HG02798 (cell line): ENCODE measurements at regions not wholly inside any gene's neighbourhood (a gene's known extent, or its start where the extent isn't known, plus 50 kb on each side); places are given as distances from the start of the nearest gene placed in this dataset.

Source experiments
- ATAC-seq: cut with Tn5 transposase; IDR thresholded peaks from one replicate; pipeline ENCODE4 v1.9.1; 2021; ENCODE audit warnings: mild to moderate bottlenecking; ENCODE audit not compliant: unreplicated experiment, poor library complexity

DNA sequence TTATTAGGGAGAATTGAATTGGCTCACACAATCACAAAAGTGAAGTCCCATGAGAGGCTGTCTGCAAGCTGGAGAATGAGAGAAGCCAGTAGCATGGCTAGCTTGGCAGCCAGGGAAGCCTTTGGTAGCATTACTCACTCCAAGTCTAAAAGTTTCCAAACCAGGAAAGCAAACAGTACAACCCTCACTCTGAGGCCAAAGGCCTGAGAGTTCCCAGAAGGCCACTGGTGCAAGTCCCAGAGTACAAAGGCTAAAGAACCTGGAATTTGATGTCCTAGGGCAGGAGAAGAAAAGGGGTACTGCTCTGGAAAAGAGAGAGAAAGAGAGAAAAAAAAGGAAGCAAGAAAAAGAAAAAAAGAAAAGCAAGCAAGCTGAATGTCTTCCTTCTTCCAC is 318.2 kb downstream of the RND3 start:
- no peak for ATAC-seq

DNA sequence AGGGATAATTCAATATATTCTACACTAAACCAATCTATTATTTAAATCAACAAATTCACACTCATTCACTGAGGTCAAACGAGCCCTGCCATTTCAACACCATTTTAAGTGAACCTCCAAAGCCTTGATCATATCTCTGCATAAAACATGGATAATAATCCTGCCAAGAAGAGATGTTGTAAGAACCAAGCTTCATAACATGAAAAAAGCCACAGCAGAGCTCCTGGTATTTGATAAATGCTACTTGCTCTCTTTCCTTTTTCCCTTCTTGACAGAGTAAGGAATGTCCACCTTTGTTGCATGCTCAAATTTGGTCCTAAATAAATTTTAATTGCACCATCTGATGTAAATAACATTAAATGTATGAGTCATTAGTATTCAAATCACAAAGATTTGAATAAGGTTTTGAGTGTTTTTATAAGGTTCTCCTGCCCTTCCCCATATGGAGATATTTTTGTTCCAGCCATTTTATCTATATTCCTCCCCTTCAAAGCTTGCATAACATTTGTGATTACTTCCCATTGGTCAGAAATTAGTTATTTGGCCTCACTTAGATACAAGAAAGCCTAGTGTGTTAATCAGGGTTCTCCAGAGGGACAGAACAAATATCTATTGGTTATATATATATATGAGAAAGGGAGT is 318.8 kb downstream of the RND3 start:
- no peak for ATAC-seq

DNA sequence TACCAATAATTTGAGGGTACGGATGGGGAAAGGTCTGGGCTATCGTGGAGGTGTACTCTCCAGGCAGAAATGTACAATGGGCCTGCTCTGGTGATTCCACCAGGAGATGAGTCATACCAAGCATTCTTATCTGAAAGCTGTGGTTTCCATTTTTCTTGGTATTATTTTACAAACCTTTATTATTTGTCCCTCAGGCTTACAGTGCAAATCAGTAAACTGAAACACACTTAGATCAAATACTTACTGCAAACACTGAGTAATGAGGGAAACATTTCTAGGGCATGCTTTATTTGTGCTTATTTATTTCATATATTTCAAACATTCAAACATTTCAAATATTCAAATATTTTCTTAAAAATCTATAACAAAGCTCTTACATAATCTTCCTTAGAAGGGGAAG is 319.8 kb downstream of the RND3 start:
- ATAC-seq: peak; percentile 87

DNA sequence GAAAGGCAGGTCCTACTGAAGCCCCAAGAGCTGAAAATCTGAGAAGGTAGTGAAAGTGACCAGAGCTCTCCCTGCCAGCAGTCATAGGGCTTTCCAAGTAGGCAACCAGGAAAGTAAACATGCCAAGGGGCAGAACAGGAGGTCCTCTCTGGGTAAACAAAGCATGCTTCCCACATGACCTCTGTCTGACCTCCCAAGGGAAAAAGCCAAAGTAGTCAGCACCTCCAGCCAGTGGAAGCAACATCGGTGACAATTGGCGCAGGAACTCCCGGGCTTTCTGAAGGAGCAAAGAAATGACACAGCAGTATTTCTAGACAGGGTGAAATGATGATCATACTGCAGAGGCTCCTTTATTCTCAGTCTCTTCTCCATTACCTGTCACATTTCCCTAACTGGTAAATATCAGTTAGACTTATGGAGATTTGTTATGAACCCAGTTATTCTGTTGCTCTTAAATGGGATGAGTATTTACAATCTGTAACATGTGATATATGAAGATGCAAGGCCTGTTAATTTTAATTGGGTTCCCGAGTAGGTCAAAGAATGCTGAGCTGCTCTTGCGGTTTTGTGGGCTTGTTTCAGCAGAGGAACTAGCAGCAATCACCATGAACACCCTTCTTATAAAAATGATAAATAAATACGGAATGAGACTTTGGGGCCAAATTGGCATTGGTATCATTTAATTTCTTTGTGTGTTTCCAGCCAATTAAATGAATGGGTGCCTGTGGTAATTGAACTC is 321.0 kb downstream of the RND3 start:
- no peak for ATAC-seq

DNA sequence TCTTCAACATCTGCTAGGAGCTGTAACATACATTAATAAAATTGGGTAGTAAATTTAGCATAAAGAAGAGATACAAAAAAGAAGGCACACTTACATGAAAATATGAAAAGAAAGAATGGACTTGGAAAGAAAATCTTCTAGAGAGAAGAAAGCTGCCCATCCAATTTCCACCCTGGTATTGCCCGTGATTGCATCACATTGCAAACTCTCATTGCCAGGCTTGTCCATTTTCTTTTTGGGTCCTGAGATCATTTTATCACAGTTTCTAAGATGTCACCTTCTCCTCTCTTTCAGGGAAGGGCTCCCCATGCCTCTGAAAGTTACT is 321.5 kb downstream of the RND3 start:
- no peak for ATAC-seq

DNA sequence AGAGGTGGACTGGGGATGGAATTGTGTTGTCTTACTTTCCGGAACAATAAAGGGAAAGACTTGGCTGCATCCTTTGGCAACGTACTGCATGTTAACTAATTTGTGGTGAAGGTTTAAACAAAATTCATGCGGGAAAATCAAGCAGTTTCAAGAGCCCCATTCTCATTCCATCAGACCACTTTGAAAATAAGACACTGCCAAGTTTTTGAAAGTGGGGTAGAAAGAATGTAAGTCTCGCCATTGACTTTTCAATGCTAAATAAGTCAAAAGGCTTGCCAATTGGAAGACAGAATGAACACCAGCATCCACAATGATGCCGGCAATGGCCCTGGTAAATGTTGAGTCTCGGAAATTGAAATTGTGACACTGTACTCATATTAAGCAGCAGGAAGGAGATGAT is 322.0 kb downstream of the RND3 start:
- no peak for ATAC-seq

DNA sequence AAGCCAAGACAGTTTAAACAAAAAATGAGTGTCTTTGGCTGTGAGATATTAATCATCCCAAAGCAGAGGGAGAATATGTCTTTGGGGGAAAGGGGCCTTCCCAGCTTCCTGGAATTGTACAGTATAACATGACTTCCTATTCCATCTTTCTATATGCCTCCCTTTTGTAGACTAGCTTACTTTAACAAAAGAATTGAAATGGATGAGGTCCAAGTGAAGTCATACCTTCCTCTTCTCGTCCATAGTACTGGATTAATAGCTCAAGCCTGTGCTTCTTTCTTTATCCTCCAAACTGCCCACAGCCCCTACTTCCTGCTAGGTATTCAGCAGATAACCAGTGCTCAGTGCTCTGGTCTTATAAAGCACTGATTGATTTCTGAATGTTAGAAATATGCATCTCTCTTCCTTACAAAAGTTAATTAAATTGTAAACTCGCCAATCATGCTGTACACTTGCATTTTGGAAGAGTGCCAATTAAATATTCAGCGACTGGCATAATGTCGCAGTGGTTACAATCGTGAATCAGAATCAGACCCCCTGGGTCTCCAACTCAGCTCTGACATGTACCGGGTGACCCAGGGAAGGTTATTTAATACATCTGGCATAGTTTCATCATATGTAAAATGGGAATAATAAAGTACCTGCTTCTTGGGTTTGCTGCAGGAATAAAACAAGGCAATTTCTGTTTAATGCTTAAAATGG is 325.1 kb downstream of the RND3 start:
- ATAC-seq: no peak

DNA sequence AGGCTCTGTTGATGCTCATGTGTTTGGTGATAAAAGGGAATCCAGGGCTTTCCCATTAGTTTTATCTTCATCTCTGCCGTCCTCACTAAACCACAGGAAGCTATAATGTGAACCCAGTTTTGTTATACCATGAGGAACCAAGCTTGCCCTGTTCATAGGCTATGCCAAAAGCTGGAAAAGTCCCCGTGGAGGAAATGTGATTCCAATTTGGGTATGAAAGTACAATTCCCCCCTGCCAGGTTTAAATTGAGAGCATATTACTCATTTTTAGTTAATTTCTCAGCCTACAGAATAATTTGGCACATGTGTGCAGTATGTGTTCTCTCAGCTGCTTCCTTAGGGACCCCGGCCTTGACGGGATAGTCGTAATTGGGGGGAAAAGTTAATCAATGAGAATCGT is 327.4 kb downstream of the RND3 start:
- ATAC-seq: no peak

DNA sequence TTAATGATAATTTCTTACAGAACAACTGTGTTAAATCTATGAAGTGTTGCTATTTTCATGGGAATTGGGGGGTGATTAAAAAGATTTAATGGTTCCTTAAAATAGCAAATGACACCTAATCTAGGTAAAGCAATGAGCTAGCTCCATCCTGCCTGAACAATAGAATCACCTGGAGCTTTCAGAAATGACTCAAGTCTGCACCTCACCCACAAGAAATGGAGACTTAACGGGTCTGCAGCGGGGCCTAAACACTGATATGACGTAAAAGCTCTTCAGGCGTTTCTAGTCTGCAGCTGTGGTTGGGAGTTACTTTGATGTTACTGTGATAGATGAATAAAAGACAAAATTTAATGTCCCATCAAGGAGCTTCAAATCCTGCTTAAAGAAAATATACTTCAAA is 328.2 kb downstream of the RND3 start:
- ATAC-seq: no peak

DNA sequence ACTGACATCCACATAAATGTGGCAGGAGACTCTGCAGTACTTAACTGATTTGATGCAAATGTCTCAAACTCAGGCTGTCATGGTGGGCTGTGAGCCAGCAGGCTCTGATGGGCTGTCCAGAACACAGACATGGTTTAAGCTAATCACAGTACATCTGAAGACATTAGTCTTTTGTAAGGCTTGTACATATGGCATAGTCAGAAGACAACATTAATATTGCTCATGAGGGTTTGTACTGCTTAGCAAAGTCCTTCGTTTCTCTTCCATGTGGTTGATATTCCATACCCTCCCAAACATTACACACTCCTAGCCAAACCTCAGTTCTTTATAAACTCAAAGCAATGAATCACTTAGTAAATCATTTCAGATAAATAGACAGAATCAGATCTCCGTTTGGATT is 330.6 kb downstream of the RND3 start:
- ATAC-seq: no peak

DNA sequence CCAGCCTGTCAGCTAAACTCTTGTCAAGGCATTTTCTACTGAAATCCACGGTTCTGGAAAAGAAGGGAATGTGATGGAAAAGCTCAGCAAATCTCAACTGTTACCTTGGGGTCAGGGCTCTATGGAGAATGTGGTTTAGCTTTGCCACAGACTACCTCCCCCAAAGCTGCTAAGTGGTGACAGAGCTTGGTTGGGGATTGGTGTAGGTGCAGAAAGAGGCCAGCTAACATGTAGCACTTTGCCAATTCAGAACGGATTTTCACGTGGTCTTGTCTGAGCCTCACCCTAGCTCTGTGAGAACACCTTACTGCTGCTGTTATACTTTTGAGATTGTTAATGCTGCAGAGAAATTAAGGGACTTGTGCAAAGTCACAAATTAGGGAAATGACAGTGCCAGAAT is 331.1 kb downstream of the RND3 start:
- no peak for ATAC-seq

DNA sequence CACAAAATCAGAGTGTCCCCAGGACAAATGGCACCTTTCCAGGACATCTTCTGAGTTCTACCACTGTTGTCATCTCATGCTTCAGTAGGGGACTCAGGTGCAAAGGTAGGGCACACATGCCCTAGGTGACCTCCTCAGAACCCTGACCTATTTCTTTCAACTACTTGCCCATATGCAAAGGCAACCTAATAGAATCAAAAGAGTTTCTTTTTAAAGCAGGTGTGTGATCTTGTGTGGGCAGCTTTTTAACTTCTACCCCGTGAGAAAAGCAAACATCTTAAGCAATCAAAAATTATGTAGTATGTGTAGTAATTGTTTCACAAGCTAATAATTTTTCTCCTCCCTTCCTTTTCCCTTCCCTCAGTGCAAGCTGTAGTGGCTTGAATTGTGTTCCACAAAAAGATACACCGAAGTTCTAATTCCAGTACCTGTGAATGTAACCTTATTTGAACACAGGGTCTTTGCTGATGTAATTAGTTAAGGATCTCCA is 333.1 kb downstream of the RND3 start:
- ATAC-seq: no peak

DNA sequence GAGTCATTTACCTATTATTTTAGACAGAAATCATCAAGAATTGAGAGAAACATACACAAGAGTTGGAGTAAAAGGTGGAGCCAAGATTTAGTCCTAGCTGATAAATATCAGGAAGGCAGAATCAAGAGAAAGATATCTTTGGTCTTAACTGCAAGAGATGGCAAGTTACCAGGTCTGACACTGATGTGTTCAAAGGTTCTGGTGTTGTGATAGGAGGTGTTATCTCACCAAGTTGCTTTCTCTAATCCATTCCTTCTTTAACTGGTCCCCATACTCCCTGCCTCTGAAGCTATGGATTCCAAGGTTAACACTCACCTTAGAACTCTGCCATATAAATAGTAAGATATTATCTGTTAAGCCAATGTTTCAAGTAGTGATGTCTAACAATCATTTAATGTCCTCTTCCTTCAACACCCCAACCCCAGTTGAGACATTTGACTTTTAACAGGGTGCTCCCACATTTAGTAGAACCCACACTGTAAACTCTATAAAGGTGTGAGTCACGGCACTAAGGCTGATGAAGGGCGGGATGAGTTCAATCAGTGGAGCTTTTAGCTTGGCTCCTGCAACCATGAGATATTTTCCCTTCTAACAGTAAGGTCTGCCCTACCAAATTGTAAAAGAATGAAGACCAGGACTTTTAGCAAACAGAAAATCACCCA is 333.7 kb downstream of the RND3 start:
- ATAC-seq: no peak

DNA sequence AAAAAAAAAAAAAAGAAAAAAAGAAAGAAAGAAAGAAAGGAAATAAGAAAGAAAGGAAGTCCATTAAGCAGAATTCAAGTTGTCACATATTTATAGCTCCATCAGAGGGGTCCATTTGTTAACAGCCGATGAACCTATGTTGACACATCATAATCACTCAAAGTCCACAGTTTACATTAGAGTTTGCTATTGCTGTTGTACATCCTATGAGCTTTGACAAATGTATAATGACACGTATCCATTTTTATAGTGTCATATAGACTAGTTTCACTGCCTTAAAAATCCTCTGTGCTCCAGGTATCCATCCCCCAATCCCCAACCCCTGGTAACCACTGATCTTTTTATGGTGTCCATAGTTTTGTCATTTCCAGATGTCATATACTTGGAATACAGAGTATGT is 335.2 kb downstream of the RND3 start:
- ATAC-seq: no peak

DNA sequence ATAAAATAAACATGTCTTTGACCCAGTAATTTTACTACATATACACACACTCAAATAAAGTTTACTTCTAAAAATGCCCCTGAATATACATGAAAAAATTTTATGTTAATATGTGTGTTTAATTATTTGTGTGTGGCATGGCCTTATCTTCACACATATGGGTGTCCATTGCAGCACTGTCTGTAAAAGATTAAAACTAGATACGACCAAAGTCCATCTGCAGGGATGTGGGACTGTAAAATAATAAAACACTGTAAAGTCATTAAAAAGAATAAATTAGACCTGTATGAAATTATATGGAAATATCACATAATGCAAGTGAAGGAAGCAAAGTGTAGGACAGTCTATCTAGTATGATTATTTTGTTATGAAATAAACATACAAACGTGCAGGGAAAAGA is 337.3 kb downstream of the RND3 start:
- ATAC-seq: no peak

DNA sequence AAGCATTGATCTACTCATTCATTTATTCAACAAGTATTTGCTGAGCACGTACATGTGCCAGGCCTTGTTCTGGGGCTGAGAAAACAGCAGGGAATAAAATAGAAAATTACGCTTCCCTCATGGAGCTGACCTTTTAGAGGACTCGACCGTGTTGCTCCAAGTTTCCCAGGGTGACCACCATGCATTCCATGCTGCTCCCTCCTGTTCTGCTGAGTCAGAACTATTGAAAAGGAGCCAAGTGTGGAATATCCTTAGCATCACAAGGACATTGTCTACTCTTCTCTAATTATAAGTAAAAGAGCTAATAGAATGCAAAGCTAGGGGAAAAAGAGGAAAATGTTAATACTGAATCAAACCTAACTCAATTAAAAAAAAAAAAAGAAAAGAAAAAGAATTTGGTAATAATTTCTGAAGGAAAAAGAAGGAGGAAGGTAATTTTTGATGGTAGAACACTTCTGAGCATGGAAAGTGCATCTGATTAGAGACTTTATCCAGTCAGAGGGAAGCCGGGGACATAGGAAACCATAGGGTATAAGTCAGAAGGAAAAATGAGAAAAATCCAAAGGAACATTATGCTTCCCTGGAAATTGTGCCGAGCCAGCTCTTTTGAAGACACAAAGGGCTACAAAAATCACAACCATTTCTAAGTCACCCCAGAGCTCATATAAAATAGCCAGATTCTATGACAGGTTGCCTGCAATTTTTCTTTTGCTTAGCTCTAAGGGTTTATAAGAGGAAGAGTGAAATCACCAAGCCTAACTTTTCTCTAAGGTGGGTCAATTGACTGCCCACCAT is 339.4 kb downstream of the RND3 start:
- ATAC-seq: no peak

DNA sequence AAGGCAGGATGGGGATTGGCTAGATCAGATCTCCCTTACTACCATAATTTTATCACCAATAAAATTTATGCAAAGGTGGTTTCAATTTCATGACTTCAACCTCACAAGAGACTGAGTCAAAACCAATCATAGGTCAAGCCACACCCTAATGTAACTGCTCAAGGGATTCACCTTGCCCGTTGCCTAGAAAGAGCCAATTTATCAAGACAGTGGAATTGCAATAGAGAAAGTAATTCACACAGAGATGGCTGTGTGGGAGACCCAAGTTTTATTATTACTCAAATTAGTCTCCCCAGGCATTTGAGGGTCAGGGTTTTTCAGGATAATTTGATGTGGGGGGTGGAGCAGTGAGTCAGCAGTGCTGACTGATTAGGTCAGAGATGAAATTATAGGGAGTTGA is 340.6 kb downstream of the RND3 start:
- no peak for ATAC-seq

DNA sequence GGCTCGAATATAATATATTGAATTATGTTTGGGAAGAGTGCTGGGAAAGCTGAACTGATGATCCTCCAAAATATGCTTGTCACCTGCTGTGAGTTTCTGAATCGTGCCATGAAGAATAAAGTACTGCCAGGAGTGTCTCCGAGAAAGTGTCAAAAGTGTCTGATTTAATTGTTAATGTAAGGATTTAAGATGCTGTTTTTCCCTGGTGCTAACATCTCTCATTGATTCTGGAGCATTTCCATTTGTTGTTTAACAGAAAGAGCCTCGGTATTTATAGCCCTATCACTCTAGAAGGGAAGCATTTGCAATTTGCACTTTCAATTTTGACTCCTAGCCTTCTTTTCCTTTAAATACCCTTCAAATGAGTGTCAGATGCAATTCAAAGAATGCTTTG is 342.2 kb downstream of the RND3 start:
- ATAC-seq: no peak

DNA sequence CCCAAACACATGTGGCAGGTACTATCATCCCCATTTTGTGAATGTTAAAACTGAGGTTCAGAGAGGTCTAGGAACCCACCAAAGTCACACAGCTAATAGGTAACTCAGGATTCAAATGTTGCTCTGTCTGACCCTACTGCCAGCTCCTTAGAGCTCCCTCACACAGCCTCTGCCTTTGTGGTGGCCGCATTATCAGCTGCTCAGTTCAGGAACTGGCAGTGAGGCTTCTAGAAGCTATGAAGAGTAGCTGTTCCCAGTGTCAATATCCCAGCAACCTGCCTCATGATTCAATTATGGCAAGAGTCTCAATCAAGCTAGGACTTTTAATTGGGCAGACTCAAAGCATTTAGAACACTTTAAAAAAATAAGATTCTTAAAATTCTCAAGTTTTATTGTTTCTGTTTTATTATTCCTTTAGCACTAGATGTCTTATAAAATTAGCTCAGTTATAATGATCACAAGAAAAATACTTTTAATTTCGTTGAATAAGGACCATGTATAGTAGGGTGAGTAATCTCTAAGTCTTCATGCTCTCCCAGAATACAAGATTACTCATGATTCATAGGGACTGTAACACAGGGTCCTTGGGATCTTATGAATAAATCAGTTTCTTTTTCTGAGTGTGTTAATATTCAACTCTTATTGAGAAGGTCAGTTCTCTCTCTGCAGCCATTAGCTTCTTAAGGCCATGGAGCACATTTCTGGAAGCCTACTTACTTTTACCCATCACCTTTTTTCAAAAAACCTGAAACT is 342.7 kb downstream of the RND3 start:
- no peak for ATAC-seq

DNA sequence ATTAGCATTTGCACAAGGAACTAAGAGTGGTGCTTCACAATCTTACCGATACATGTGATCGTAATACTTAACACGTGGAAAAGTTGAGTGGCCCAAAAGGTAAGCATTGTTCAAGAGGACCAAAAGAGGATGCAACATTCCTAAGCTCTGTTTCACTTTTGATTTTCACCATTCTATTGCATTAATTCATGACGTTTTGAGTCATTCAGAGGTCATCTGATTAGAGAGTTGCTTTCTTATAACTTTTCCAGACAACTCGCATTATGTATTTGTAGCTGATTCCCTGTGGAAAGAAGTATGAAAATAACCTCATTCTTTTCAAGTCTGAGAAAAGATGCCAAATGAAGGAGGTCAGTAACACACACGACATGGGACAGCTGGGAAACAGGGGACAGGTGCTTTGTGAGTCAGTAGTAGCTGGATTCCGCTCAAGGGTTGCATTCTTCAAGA is 344.4 kb downstream of the RND3 start:
- ATAC-seq: no peak
